ENCODE measurements at regions not wholly inside any gene's neighbourhood (a gene's known extent, or its start where the extent isn't known, plus 50 kb on each side); places are given as distances from the start of the nearest gene placed in this dataset.

- TF ChIP-seq, protein P1, sequence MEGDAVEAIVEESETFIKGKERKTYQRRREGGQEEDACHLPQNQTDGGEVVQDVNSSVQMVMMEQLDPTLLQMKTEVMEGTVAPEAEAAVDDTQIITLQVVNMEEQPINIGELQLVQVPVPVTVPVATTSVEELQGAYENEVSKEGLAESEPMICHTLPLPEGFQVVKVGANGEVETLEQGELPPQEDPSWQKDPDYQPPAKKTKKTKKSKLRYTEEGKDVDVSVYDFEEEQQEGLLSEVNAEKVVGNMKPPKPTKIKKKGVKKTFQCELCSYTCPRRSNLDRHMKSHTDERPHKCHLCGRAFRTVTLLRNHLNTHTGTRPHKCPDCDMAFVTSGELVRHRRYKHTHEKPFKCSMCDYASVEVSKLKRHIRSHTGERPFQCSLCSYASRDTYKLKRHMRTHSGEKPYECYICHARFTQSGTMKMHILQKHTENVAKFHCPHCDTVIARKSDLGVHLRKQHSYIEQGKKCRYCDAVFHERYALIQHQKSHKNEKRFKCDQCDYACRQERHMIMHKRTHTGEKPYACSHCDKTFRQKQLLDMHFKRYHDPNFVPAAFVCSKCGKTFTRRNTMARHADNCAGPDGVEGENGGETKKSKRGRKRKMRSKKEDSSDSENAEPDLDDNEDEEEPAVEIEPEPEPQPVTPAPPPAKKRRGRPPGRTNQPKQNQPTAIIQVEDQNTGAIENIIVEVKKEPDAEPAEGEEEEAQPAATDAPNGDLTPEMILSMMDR (conservative IDR thresholded peaks at IDR 0.05; ENCODE audit: low read depth in 2 of 2), result no peak
Observed at GRCh38 chr6:95175927-95176675, 401.2 kb upstream of the MANEA start (continued).

DNA sequence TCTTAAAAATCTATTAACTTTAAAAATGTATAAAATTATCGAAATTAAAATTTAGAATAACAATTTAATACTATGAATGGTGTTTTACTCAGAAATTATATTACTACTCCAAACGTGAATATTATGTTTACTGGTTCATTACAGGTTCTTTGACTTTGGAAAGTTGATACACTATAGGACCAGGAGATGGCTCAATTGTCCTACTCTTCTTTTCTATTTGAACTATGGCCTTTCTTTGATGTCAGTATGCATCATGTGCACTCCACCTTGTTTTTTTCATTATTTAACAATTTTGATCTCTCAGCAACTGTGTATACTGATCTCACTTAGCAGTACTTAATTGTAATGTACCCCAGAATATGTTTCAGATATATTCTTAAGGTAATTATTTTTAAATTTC, 391.5 kb upstream of the MANEA start:
- H3K27ac ChIP-seq (ENCODE audit: low read depth), result no peak overlapping the region
- H4K20me1 ChIP-seq (replicated peaks; ENCODE audit: insufficient read depth), result no peaks in the 10 kb centered on the region
- no peak overlapping the region for H3K4me2 ChIP-seq
- H3K9me3 Mint-ChIP-seq, result no peaks in the 10 kb centered on the region
- no peaks in the 10 kb centered on the region for H3F3A ChIP-seq (replicated peaks; ENCODE audit: low read depth)
- H3K4me3 ChIP-seq, result no peak overlapping the region
- no peaks in the 10 kb centered on the region for H3K79me2 ChIP-seq (replicated peaks; ENCODE audit: insufficient read depth)
- DNase-seq (ENCODE audit: low spot score), result no peak
- H3K36me3 Mint-ChIP-seq (ENCODE audit: low read depth), result no peaks in the 10 kb centered on the region
- H3K27me3 Mint-ChIP-seq (ENCODE audit: insufficient read depth, low read depth, poor library complexity), result no peaks in the 10 kb centered on the region
- H3K4me1 ChIP-seq (ENCODE audit: insufficient read depth), result no peaks in the 10 kb centered on the region
- H3K36me3 ChIP-seq (ENCODE audit: insufficient read depth), result no peaks in the 10 kb centered on the region
- no peaks in the 10 kb centered on the region; the same call in 1 of the 2 replicates for H3K9me2 ChIP-seq (ENCODE audit: insufficient read depth)
- no peak overlapping the region for H2AFZ ChIP-seq
- no peak for ATAC-seq
- H3K4me1 Mint-ChIP-seq, result no peaks in the 10 kb centered on the region; the same call in 2 of the 3 replicates
- H3K4me3 Mint-ChIP-seq, result no peak overlapping the region
- no peaks in the 10 kb centered on the region for H3K27me3 ChIP-seq (ENCODE audit: insufficient read depth)
- H3K27ac Mint-ChIP-seq, result no peak overlapping the region
- no peak for TF ChIP-seq STAT1 (IDR thresholded peaks at IDR 0.05; ENCODE audit: unreplicated experiment)
- no peak for TF ChIP-seq NANOG (IDR thresholded peaks at IDR 0.05; ENCODE audit: borderline replicate concordance)
- no peak for TF ChIP-seq POLR2AphosphoS5 (IDR thresholded peaks at IDR 0.05; ENCODE audit: low read depth)
- TF ChIP-seq JUNB (IDR thresholded peaks at IDR 0.05; ENCODE audit: unreplicated experiment), result no peak
- TF ChIP-seq, protein P2, sequence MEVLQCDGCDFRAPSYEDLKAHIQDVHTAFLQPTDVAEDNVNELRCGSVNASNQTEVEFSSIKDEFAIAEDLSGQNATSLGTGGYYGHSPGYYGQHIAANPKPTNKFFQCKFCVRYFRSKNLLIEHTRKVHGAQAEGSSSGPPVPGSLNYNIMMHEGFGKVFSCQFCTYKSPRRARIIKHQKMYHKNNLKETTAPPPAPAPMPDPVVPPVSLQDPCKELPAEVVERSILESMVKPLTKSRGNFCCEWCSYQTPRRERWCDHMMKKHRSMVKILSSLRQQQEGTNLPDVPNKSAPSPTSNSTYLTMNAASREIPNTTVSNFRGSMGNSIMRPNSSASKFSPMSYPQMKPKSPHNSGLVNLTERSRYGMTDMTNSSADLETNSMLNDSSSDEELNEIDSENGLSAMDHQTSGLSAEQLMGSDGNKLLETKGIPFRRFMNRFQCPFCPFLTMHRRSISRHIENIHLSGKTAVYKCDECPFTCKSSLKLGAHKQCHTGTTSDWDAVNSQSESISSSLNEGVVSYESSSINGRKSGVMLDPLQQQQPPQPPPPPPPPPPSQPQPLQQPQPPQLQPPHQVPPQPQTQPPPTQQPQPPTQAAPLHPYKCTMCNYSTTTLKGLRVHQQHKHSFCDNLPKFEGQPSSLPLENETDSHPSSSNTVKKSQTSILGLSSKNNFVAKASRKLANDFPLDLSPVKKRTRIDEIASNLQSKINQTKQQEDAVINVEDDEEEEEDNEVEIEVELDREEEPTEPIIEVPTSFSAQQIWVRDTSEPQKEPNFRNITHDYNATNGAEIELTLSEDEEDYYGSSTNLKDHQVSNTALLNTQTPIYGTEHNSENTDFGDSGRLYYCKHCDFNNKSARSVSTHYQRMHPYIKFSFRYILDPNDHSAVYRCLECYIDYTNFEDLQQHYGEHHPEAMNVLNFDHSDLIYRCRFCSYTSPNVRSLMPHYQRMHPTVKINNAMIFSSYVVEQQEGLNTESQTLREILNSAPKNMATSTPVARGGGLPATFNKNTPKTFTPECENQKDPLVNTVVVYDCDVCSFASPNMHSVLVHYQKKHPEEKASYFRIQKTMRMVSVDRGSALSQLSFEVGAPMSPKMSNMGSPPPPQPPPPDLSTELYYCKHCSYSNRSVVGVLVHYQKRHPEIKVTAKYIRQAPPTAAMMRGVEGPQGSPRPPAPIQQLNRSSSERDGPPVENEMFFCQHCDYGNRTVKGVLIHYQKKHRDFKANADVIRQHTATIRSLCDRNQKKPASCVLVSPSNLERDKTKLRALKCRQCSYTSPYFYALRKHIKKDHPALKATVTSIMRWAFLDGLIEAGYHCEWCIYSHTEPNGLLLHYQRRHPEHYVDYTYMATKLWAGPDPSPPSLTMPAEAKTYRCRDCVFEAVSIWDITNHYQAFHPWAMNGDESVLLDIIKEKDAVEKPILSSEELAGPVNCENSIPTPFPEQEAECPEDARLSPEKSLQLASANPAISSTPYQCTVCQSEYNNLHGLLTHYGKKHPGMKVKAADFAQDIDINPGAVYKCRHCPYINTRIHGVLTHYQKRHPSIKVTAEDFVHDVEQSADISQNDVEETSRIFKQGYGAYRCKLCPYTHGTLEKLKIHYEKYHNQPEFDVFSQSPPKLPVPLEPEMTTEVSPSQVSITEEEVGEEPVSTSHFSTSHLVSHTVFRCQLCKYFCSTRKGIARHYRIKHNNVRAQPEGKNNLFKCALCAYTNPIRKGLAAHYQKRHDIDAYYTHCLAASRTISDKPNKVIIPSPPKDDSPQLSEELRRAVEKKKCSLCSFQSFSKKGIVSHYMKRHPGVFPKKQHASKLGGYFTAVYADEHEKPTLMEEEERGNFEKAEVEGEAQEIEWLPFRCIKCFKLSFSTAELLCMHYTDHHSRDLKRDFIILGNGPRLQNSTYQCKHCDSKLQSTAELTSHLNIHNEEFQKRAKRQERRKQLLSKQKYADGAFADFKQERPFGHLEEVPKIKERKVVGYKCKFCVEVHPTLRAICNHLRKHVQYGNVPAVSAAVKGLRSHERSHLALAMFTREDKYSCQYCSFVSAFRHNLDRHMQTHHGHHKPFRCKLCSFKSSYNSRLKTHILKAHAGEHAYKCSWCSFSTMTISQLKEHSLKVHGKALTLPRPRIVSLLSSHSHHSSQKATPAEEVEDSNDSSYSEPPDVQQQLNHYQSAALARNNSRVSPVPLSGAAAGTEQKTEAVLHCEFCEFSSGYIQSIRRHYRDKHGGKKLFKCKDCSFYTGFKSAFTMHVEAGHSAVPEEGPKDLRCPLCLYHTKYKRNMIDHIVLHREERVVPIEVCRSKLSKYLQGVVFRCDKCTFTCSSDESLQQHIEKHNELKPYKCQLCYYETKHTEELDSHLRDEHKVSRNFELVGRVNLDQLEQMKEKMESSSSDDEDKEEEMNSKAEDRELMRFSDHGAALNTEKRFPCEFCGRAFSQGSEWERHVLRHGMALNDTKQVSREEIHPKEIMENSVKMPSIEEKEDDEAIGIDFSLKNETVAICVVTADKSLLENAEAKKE (CRISPR knock-in tag; IDR thresholded peaks at IDR 0.05), result no peak
- TF ChIP-seq EZH2phosphoT487 (IDR thresholded peaks at IDR 0.05; ENCODE audit: unreplicated experiment), result no peak
- TF ChIP-seq, protein P1 (conservative IDR thresholded peaks at IDR 0.05; ENCODE audit: low read depth in 2 of 2), result no peak; a peak in 1 of 4 replicates
- no peak for TF ChIP-seq REST (IDR thresholded peaks at IDR 0.05; ENCODE audit: unreplicated experiment)
- no peak for TF ChIP-seq ZNF331 (CRISPR knock-in tag; IDR thresholded peaks at IDR 0.05; ENCODE audit: low read depth)
- no peak for TF ChIP-seq EZH2 (IDR thresholded peaks at IDR 0.05; ENCODE audit: low read depth, unreplicated experiment)
- TF ChIP-seq CREB1 (CRISPR knock-in tag; IDR thresholded peaks at IDR 0.05; ENCODE audit: low read depth), result no peak

Measured in GM23338 (cell line).